Ovary (tissue), 3 donors: ENCODE measurements at regions not wholly inside any gene's neighbourhood (a gene's known extent, or its start where the extent isn't known, plus 50 kb on each side); places are given as distances from the start of the nearest gene placed in this dataset.

Experiments used
- POLR2A ChIP-seq: fragments of 450-650 bp; IDR thresholded peaks from one replicate; pipeline ENCODE4 v1.6.1; 2017; ENCODE audit warnings: antibody characterized with exemption, mild to moderate bottlenecking, moderate library complexity
- TF ChIP-seq, protein P1 (sequence below), 3 donors: fragments of 450-650 bp in 2 of 3; fragments of 200-600 bp in 1 of 3; IDR thresholded peaks; one replicate each; pipeline versions ENCODE4 v1.5.1 to v1.8.0; 2016 to 2022; ENCODE audit warnings: antibody characterized with exemption in 3 of 3, mild to moderate bottlenecking in 1 of 3
- donor health status: DM: no; HTN: no; CAD: no.

DNA sequence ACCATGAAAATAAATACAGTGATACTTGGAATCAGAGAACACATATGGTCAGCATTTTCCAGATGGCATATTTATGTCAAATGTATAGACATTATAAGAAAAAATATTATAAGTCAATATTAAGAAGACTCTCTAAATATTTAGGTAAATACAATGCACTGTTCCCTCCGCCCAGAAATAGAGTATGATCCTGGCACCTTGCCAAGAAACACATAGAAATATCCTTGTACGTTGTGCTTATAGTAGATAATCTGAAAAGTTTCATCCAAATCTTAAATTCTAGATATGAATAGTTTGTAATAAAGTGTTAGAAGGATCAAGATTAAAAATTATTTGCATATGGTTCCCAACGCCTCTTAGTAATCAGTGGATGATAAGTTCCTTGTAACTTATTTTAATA is 645.8 kb upstream of the GJE1 start:
- TF ChIP-seq, protein P1, sequence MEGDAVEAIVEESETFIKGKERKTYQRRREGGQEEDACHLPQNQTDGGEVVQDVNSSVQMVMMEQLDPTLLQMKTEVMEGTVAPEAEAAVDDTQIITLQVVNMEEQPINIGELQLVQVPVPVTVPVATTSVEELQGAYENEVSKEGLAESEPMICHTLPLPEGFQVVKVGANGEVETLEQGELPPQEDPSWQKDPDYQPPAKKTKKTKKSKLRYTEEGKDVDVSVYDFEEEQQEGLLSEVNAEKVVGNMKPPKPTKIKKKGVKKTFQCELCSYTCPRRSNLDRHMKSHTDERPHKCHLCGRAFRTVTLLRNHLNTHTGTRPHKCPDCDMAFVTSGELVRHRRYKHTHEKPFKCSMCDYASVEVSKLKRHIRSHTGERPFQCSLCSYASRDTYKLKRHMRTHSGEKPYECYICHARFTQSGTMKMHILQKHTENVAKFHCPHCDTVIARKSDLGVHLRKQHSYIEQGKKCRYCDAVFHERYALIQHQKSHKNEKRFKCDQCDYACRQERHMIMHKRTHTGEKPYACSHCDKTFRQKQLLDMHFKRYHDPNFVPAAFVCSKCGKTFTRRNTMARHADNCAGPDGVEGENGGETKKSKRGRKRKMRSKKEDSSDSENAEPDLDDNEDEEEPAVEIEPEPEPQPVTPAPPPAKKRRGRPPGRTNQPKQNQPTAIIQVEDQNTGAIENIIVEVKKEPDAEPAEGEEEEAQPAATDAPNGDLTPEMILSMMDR (IDR thresholded peaks at IDR 0.05) = no peak
- no peak for TF ChIP-seq POLR2A
